GM23248 (cell line): ENCODE measurements at regions not wholly inside any gene's neighbourhood (a gene's known extent, or its start where the extent isn't known, plus 50 kb on each side); places are given as distances from the start of the nearest gene placed in this dataset.

ENCODE experiments used
- EZH2 ChIP-seq: fragments of 200-600 bp; sonication (generic); IDR thresholded peaks from 2 replicates; pipeline ENCODE4 v1.6.1; 2018; ENCODE audit warnings: antibody characterized with exemption, mild to moderate bottlenecking; ENCODE audit not compliant: insufficient read depth, poor library complexity, severe bottlenecking
- EZH2phosphoT487 ChIP-seq: fragments of 200-600 bp; sonication (generic); IDR thresholded peaks from 2 replicates; pipeline ENCODE4 v1.6.1; 2018; ENCODE audit warnings: antibody characterized with exemption, moderate library complexity, mild to moderate bottlenecking, low read depth; ENCODE audit not compliant: insufficient read depth

- TF ChIP-seq EZH2 (no peak), EZH2phosphoT487 (no peak)
Measured at GRCh38 chr10:64840341-64840740, 1319.1 kb downstream of the REEP3 start.
